Gastroesophageal sphincter (tissue), 3 donors: ENCODE measurements at regions not wholly inside any gene's neighbourhood (a gene's known extent, or its start where the extent isn't known, plus 50 kb on each side); places are given as distances from the start of the nearest gene placed in this dataset.

ENCODE experiments used
- POLR2A ChIP-seq, 2 donors: fragments of 450-650 bp; IDR thresholded peaks; one replicate each; pipeline ENCODE4 v1.6.1; 2017; ENCODE audit warnings: antibody characterized with exemption in 2 of 2, mild to moderate bottlenecking in 2 of 2, moderate library complexity in 1 of 2
- TF ChIP-seq, protein P1 (sequence below), 4 experiments: fragments of 200-600 bp in 2 of 4; fragments of 450-650 bp in 2 of 4; sonication (generic) in 1 of 4; IDR thresholded peaks; one replicate each; pipeline ENCODE4 v1.5.1; 2017 to 2019; ENCODE audit warnings: antibody characterized with exemption in 4 of 4, mild to moderate bottlenecking in 2 of 4, moderate library complexity in 2 of 4

DNA sequence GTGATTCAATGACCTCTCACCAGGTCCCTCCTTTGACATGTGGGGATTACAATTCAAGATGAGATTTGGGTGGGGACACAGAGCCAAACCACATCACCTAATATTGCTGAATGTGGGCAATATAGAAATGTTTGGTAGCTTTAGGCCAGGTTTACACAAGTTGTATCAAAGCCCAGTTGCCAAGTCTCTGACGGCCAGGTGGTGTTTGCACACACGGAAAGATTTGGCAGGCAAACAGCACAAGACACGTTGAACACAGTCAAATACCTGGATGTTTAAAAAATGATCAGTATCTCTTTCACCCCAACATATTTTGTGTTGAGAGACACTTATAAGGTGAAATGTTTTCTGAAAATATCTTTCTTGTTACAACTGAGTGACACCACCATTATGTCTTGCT is 294.4 kb upstream of the MKI67 start:
- TF ChIP-seq, protein P1, sequence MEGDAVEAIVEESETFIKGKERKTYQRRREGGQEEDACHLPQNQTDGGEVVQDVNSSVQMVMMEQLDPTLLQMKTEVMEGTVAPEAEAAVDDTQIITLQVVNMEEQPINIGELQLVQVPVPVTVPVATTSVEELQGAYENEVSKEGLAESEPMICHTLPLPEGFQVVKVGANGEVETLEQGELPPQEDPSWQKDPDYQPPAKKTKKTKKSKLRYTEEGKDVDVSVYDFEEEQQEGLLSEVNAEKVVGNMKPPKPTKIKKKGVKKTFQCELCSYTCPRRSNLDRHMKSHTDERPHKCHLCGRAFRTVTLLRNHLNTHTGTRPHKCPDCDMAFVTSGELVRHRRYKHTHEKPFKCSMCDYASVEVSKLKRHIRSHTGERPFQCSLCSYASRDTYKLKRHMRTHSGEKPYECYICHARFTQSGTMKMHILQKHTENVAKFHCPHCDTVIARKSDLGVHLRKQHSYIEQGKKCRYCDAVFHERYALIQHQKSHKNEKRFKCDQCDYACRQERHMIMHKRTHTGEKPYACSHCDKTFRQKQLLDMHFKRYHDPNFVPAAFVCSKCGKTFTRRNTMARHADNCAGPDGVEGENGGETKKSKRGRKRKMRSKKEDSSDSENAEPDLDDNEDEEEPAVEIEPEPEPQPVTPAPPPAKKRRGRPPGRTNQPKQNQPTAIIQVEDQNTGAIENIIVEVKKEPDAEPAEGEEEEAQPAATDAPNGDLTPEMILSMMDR (IDR thresholded peaks at IDR 0.05): no peak
- no peak for TF ChIP-seq POLR2A (IDR thresholded peaks at IDR 0.05)
